GM19240 (cell line): ENCODE measurements at regions not wholly inside any gene's neighbourhood (a gene's known extent, or its start where the extent isn't known, plus 50 kb on each side); places are given as distances from the start of the nearest gene placed in this dataset.

Source experiments
- DNase-seq: peaks from one replicate; pipeline ENCODE4 v3.0.0; 2011; ENCODE audit warnings: low spot score; ENCODE audit not compliant: insufficient read length

DNA sequence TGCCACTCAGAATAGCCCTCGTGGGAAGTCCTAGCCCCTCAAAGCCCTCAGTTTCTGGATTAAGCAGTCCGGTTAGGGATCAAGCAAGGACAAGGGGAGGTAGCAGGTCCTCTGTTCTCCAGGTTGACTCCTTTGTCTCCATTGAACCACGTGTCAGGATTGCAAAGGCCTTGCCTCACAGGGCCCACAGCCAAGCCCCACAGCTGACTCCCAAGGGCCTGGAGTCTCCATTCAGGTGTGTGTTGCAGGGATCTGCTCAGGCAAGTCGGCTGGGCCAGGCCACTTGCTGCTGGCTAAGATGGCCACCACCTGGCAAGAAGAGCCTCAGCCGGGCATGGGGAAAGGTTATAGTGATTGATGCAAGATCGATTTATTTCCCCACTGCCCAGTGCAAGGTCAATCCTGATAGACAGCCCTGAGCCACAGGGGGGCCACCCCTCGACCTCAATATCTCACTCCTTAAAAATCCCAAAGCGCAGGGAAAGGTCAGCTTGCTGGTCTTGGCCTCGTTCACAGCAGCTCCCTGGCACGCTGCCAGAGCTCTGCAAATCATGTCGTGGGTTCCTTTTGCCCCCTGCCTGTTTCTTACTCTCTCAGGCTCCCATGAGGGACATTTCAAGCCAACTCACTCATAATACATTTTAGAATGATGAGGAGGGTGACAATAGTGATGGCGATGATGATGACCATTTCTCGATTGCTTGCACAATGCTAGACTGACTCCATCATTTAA lies 75.9 kb downstream of the EDN3 start:
- no peak for DNase-seq

DNA sequence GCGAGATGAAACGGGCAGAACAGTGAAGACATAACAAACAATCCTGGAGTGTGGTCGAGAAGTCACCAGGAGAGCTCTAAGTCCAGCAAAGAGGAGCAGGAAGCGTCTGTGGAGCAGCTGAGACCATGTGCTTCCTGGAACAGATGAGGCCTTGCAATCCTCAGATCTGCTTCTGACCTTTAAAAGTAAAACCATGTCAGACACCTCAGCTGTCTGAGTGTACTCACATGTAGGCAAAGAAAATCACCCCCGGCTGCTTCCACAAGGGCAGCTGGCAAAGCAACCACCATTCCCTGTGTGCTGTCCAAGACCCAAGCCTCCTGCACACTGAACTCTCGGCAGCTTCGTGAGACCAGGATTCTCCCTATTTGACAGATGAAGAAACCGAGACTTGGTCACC lies 76.6 kb downstream of the EDN3 start:
- DNase-seq, result no peak

- no peak for DNase-seq
Measured at GRCh38 chr20:59377842-59378241, 77.4 kb downstream of the EDN3 start.

DNA sequence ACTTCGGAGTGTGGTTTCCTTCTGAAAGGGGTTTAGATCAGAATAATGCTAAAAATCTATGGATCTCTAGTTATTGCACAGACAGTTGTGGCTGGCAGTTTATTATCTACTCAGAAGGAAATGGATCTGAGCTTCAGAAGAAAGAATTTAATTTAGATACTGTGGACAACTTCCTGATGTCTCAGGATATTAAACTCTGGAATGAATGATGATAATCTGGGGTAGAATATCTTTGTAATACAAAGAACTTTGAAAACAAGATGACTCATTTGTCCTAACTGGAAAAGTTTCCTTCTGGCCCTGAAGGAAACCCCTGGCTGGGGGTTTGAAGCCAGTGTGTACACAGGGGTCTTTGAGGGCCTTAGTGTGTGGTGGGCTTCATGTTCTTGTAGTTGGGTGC lies 78.0 kb downstream of the EDN3 start:
- no peak for DNase-seq

- no peak for DNase-seq
Measured at GRCh38 chr20:59378966-59379365, 78.6 kb downstream of the EDN3 start.

GRCh38 chr20:59381689-59382088 lies 81.3 kb downstream of the EDN3 start:
- DNase-seq, result no peak

DNA sequence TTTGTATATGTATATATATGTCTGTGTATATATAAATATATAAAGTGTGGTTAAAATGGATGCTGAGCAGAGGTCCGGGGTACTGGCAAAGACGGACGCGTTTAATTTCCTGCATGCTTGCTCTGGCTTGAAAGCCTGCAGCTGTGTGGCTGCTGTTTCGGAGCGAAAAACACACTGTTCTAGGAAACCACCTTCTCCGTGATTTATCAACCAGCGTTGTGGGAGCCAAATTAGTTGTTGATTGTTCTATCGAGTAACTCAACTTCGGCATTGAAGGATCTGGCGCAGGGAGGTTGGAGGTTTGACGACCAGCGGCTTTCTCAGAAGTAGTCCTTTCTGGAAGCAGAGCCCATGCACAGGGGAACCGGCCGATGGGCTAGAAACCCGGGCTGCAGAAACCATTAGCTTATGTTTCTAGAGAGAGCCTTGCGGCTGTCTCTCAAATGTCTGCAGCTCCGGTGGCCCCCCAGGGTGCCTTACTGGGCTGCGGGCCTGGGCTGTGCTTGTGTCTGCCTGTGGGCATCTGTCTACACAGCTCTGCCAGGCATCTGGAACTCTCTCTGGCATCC lies 81.8 kb downstream of the EDN3 start:
- no peak for DNase-seq

DNA sequence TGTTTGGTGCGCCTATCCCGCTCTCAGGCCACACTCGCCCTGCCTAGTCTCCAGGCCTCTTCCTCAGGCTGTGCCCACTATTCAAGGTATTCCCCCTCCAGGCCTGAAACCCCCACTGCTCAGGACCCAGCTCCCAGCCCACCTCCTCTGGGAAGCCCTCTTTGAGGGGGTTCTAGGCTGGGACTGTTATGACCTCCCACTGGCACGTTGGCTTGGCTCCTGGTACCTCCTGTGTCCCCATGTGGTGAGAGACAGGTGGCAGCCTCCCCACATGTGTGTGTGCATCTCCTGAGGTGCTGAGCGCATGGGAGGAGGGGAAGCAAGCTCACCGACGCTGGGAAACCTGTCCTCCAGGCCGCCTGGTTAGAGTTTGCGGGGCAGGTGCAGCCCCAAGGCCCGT lies 82.5 kb downstream of the EDN3 start:
- no peak for DNase-seq

- no peak for DNase-seq
Measured at GRCh38 chr20:59385038-59385437, 84.6 kb downstream of the EDN3 start.

- no peak for DNase-seq
Measured at GRCh38 chr20:59385480-59385879, 85.1 kb downstream of the EDN3 start.

DNA sequence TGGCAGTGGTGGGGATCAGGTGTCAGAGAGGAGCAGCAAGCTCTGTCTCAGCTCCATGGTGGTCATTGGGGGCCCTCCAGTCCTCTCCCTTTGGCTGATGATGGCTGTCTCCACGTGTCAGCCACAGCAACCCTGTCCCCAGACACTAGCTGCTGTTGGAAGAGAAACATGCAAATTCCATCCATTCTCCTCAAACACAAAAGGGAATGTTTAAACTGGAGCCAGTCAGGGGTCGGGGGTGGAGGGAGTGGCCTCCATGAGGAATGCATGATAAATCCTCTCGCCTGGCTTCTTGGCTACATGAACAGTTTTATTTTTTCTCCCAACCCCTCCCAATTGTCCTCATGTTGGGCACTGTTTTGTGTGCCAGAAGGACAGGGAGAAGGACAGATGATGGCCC lies 86.4 kb downstream of the EDN3 start:
- DNase-seq, result no peak

DNA sequence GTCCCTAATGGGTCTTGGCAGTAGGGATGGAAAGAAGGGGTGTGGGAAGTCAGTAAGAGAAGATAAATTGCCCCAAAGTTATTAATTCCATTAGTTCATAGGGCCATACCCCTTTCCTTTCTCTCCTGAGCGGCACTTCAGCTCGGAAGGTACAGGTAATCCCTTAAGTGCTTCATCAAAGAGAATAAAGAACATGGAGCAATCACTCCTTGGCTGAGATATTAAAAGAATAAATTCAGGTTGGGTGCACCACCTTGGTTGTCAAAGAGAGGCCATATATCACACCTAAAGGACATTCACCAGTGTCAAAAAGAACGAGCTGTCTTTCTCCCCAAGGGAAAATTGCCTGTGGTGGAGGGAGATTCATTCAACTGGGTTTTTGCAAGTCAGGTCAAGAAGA lies 87.5 kb downstream of the EDN3 start:
- no peak for DNase-seq

DNA sequence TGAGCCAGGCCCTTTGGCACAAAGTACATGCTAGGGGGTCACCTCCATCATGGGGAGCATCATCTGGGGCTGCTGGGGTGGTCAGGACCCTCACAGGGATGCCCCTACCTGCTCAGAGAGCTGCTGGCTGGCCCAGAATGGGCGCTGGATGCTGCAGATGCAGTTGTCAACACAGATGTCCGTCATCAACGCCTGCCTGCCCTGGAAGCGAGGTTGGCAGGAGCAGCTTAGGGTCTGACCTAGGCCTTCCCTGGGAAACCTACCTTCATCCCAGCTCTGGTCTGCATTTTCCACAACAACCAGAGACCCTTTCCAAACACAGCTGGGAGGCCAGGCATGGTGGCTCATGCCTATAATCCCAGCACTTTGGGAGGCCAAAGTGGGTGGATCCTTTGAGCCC lies 88.0 kb downstream of the EDN3 start:
- no peak for DNase-seq

DNA sequence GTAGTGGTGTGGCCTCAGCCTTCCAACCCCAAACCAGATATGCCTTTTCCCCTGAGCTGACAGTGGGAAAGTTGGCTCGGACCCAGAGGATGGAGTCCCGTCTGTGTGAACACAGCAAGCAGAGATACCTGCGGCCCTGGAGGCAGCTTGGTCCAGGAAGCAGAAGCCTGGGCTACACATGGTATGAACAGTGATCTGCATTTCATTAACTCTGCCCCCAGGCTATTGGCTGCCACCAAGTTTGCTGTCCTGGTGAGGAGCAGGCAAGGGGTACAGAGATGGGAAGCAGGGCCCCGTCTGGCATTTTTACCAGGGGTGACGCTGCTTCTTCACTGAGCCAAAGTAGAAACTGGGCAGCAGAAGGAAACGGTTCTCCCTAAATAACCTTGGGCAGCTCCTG lies 90.0 kb downstream of the EDN3 start:
- no peak for DNase-seq

DNA sequence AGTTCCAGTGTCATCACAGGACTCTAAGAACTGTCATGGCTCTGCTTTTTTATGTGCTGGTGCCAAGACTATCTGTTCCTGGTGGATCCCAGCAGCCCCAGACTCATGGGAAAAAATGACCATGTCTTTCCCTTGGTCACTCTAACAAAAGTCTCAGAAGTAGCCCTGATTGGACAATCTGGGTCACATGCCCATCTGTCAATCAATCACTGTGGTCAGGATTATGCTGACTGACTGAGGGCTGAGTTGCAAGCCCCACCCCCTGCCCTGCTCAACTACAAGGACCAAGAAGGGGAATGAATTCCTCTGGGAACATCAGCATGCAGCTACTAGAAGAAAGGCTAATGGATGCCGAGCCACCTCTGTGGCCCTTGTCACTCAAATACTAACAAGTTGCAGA lies 91.6 kb downstream of the EDN3 start:
- DNase-seq, result no peak

DNA sequence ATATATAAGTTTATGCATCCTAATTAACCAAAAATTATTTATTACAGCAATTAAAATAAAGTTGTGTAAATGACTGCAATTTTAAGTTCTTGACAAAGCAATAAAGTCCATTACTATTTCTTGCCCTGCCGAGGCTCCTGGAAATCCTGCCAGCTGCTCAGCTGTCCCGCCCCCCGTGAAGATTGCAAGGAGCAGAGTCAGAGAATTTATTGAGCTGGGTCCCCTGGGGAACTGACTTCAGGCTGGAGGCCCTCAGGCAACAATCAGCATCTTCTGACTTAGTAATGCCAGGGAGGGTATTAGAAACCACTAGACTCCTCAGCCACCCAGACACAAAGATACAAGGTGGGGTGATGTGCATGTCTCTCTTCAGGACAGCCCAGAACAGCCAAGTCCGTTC lies 92.3 kb downstream of the EDN3 start:
- DNase-seq, result no peak

DNA sequence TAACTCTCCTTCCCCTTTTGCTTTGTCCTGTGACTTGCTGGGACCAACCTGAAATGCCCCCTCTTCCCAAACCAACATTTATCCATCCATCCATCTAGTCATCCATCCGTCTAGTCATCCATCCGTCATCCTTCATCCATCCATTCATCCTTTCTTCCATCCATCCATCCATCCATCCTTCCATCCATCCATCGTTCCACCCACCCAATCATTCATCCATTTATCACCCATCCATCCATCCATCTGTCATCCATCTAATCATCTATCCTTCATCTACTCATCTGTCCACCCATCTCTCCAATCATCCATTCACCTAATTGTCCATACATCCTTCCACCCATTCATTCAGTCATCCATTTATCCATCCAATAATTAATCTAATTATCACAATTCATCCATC lies 92.7 kb downstream of the EDN3 start:
- DNase-seq, result no peak

DNA sequence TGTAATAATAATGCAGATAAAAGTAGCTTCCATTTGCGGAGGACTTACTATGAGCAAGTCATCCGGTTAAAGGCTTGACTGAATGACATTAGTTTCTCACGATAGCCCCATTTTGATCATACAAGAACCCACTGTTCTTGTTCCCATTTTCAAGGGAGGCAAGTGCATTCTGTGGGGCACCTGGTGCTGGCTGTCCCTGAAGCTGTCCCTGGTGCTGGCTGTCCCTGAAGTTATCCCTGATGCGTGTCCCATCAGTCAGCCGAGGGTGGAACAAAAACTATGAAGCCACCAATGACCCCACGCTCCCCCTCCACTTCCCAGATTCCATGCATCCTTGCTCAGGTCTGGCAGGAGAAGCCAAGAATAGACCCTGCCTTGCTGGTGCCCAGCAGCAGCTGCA lies 95.3 kb downstream of the EDN3 start:
- DNase-seq, result no peak

DNA sequence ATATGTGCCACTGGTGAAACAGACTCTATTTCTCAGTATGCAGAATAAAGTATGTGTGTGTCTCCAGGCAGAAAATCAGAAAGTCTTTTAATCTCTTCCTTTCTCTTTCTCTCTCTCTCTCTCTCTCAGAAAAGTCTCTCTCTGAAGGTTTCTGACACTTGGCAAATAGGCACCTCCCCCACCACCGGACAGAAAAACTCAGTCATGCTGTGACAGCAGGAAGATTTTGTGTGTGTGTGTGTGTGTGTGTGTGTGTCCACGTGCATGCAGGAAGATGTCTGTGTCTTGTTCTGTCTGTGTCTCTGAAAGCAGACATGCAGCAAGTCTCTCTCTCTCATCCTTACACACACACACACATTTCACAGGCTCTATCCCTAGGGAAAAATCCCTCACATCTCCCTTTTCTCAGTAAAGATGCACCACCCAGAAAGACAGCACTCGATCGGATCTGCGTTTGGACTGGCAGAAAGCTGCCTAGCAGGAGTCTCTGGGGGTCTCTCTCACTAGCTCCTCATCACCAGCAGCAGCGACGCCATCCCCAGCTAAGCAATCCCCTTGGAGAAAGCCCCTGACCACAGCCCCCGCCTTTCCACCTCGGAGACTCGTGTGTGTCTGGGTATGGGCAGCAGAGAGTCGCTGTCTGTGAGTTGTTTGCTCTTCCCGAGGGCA lies 98.3 kb downstream of the EDN3 start:
- no peak for DNase-seq

- no peak for DNase-seq
Measured at GRCh38 chr20:59399426-59400099, 99.2 kb downstream of the EDN3 start.

DNA sequence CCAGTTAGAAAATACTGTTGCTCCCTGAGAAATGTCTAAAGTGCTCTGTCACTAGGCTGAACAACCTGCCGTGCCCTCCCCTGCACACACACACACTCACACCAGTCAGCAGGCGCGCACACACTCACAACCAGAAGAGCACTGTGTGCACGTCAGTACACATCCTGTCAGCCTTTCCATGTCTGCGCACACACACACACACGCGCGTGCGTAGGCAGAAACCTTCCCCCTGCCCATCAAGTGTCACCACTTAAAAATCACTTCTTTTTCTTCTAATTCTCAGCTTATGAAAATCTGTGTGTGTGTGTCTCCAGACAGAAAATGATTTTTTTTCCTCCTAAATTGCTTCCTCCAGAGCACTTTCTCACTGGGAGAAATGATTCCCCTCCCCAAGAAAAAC lies 100.3 kb downstream of the EDN3 start:
- no peak for DNase-seq

GRCh38 chr20:59402681-59403080 lies 102.3 kb downstream of the EDN3 start:
- no peak for DNase-seq
